HG02981 (cell line): ENCODE measurements at regions not wholly inside any gene's neighbourhood (a gene's known extent, or its start where the extent isn't known, plus 50 kb on each side); places are given as distances from the start of the nearest gene placed in this dataset.

Experiments
- ATAC-seq: cut with Tn5 transposase; IDR thresholded peaks from one replicate; pipeline ENCODE4 v1.9.1; 2021; ENCODE audit warnings: mild to moderate bottlenecking, moderate library complexity; ENCODE audit not compliant: unreplicated experiment

DNA sequence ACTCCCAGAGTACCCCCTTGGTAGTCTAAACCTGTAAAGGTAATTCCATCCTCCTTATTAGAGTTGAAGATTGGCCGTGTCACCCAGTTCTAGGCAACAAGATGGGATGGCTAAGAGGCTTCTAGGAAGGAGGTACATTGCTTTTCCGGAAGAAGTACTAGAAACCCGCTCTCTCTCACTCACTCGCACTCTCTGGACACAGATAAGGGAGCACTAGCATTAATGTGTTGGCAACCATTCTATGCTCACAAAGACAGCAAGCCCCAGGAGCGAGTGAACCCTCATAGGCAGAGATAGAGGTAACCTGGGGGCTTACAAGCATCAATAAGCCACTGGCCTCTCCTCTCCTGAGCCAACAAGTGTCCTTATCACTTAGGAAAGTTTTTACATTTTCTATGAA lies 503.2 kb upstream of the JARID2 start:
- no peak for ATAC-seq

DNA sequence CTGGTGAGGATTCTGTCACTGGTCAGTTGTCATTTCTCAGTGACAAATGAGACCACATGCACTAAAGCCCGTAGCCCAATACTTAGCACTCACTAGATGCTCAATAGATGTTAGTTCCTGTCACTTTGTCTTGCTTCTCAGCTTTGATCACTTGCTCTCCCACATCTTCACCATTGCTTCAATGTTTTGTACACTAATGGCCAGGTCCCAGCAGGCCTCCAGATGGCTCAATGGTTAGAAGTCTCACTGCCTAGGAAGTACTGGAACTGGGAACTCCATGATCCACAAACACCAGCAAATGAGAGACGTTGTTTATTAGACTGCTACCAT lies 502.8 kb upstream of the JARID2 start:
- ATAC-seq, result no peak

DNA sequence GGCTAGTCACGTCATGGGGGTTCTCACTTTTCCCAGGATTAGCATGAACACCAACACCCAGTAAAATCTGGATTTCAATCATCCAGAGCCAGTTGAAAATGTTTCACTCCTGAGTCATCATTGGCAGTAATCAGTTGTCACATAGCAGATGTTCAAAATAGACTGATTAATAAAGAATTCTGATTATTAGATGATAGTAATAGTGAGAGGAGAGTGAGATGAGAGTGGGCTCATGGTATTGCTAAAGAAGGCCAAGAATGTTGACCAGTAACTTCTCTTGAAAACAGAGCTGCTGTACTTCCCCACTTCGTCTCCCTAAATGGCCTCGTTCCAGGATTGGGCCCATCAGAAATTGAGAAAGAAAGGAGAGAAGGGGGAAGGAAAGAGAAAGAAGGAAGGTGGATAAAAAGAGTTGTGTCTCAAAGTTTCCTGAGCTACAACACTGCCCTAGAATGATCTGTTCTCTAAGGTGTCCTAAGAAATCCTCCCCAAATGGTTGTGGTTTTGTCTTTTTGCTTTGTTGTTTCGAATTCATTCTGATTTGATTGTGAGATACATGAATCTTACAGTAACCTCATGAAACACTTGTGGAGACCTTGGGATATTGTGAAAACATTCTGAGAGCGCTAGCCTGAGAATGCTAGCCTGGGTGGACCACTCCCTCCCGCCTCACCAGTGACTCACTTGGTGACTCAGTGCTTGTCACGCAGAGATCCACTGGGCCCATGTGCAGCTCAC lies 502.2 kb upstream of the JARID2 start:
- no peak for ATAC-seq

DNA sequence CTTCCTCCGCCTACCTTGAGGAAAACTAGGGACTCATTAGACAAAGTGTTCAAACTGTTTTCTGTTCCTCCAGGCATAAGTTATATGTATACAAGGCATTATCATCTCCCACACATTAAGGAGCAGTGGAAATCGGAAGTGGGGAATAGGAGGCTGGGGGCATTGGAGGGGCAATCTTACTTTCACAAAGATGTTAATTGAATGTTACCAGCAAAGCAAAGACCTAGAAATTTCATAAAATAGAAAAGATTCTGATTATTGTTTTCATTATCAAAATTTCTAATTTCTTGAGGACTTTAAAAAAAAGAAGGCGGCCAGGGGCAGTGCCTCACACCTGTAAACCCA lies 501.7 kb upstream of the JARID2 start:
- ATAC-seq, result no peak

DNA sequence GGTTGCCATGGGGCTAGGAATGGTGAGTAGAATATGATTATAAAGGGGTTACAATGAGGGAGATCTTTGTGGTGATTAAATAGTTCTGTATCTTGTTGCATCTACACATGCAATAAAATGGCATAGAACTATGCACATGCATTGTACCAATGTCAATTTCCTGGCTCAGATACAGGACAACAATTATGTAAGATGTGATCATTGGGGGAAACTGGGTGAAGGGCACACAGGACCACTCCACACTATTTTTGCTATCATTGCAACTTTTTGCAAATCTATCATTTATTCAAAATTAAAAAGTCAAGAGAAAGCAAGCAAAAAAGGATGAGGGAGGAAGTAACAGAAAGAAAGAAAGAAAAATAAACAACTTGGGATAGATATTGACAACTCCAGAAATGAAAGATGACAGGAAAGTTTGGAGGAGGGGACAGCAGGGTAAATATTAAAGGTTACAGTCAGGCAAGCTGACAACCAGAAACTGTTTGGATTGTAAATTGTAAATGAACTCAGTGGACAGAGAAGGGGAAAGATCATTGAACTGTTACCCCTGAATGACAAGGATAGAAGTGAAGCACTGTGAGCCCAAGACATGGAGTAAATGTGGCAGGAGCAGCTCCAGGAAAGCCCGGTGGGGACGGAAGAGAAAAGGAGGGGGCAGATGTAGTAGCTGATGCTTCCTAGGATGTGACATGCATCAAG lies 499.6 kb upstream of the JARID2 start:
- ATAC-seq, result no peak

DNA sequence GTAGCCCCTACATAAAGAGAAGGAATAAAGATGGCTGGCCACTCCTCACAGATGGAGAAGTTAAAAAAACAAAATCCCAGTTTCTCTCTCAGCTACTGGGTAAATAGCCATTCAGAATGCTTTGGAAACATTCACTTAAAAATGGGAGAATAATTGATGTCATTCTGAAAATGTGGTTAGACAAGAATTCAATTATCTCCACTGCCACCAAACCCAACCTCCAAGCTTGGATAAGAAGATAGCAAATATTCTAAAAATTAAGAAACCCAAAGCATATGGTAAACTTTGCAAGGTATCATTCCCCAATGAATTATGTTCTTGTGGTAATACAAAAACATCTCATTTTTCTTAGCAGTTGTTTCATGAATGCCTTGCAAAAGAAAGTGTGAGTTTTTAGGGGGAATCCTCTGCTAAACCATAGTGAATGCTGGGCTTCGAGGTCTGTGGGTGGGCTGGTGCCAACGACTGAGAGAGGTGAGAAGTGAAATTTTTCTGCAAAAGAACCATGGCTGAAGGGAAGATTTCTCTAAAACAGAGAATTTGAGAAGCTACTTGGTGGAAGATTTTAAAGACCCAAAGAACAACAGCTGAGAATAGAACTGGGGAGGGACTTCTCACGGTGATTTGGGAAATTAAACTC lies 497.9 kb upstream of the JARID2 start:
- no peak for ATAC-seq

DNA sequence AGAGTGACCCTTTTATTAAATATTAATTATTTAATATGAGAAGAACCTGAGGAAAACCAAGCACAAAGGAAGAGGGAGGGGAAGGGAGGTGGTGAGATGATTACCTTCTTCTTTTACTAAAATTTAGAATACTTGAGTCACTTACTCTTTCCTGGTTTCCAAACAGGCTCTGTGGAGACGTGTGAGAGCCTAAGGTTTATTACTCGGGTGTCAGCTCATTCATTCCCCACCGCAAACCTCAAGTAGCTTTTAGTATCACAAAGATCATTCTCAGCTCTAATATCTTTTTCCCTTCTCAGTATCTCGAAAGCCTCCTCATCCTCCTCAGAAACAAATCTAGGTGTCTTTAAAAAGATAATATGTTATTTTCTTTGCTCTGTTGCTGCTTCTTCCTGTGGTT lies 497.2 kb upstream of the JARID2 start:
- no peak for ATAC-seq

DNA sequence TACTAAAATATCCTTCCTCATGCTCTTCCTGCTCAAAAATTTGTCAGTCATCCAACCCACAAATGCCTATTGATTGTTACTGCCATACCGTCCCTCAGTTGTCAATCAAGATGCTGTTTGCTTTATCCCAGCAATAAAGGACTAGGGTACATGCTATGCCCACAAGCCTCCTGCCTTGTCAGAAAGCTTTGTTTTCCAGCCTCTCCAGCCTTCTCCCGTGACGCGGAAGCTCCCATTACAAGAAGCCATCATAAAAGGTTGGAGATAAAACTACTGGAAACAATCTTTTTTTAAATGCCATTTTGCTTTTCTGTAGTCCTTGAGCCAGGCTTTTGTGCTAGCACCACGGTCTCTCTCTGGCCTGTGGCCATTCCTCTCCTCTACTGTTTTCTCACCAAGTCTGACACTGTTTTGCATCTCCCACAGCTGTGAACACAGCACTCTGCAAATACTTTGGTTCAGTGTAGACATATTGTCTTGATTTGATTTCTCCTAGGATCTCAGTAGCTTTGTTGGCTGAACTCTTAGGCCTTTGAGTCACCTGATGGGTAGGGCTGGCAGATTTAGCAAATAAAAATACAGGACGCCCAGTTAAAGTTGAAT lies 495.7 kb upstream of the JARID2 start:
- no peak for ATAC-seq

DNA sequence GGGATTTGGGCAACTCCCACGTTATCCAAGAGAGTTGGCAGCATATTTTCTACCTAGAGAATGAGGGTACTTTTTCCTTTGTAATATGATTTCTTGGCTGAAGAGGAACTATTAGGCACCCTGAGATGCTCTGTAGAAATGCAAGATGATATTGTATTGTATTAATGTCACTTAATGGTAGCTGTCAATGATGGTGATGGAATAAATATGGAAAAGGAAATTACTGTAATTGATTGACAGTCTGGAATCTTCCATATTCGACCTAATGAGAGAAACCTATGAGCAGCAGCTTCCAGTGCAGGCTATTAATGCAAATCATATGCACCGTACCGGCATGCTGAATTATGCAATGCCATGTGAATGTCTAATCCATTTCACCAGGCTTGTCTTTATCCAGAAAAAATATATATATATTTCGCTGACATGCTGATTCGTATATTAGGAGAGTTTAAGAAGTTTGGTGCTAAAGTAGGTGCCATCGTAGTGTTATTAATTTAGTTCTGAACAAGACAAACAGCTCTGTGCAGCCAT lies 494.2 kb upstream of the JARID2 start:
- no peak for ATAC-seq

DNA sequence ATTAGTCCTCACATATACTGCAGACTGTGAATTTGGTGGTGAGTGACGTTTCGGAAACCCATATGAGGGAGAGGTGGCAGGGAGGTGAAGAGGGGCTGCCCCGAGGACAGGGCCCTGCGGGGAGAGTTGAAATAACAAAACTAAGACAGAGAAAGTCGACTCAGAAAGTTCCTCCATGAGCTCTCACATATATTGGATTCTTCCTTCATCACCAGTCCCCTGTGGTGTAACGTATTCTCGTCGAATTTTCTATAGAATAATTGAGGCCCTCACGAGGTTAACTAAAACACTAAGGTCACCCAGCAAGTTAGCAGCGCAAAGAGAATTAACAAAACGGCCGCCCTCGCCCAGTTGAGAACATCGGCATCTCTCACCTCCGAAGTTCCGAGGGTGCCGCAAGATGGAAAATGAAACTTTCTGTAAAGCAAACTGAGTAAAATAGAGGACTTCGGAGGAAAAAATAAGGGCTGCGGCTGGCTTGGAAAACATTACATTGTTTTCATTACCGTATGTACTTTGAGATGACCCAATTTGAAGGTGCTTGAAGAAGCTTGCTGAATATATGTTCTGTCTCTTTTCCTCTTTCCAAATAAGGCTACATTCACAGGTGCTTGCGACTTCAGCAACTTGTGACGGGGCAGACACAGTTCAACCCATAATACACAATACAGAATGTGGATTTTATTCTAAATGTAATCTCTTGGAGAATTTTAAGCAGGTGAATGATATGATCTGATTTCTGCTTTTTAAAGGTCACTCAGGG lies 490.9 kb upstream of the JARID2 start:
- ATAC-seq, result no peak

DNA sequence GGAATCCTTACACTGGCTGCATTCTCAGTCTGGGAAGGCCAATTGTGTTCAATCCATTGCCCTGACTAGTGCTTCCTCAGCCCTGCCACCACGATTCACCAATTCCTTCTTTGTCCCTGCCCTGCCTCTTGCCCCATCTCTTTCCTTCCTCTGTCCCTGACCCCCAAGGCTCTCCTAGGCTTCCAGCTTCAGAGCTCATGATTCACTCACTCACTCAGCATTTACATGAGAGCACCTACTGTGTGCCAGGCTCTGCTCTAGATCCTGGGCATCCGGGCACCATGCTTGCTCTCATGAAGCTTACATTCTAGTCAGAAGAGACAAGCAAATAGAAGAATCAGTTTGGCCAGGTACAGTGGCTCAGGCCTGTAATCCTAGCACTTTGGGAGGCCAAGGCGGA lies 489.5 kb upstream of the JARID2 start:
- no peak for ATAC-seq

DNA sequence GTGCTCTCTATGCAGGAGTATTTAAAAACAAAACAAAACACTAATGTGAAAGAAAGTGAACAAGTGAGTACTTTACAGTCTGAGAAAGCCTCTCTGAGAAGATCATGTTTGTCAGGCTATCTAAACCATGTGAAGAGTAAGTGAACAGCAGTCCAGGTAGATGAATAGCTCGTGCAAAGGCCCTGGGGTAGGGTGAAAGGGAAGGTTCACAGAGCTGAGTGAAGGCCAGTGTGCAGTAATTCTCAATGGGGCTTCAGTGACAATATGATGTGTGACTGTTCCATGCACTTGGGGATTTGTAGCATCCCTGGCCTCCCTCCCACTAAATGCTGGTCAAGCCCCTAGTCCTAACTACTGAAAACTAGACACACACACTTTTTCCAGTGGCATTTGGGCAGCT lies 488.9 kb upstream of the JARID2 start:
- no peak for ATAC-seq

DNA sequence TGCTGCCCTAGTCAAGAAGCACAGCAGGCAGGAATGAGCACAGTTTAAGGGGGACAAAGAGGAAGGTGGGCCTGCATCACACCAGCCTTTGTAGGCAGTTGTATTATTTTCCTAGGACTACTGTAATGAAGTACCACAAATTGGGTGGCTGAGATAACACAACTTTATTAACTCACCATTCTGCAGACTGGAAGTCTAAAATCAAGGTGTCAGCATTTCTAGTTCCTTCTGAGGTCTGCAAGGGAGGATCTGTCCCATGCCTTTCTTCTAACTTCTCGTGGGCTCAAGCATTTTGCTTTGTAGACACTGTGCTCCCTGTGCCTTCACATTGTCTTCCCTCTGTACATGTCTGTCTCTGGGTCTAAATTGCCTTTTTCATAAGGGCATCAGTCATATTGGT lies 488.5 kb upstream of the JARID2 start:
- no peak for ATAC-seq

DNA sequence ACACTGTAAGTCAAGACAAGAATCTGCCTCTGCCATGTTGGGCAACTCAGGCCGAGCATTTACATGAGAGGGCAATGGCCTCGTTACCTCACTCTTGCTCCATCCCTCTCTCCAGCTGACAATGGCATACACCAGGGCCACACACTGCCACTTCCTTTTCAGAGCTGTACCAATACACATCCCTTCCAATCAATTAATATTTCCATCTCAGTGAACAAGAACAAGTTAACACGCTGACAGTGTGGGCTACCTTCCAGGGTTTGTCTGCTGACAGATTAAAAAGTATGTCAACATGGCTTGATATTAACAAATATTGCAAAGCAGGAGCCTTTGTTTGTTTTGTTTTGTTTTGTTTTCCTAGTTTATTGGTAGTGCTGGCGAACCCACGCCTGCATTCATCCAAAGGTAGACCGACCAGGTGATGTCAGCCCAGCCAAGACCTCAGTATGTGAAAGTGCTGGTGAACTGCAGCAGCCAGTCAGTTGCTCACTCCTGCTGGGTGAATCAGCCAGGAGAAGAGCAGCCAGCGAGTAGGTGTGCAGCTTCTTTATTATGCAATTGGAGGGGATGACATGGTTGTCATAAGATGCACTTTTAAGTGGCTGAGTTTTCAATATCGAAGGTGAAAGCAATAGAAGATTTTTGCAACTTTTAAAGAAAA lies 487.3 kb upstream of the JARID2 start:
- no peak for ATAC-seq

DNA sequence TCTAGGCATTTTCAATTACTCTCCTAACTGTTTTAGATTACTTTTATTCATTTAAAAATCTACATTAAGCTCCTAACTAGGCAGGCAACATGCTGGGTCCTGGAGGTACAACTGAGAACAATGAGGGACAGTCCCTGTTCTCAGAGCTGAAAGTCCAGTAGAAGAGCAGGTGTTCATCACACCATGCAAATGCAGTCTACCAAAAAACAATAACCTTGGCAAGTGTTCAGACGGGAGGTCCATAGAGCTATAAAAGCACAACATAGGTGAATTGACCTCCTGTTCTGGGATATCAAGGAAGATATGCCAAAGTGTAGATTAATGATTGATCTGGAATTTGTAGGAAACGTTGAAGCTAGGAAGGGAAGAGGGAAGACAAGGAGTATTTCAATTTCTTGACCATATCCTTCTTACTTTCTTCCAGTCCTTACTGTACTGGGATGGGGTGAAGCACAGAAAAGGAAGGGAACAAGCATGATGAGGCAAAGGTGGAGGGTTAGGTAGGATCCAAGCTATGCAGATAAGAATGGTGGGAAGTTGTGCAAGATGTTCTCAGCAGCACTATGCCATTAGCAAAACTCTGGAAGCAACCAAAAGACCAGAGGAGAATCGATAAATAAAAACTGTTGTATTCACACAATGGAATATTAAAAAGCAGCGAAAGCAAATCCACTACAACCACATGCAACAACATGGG lies 485.7 kb upstream of the JARID2 start:
- no peak for ATAC-seq

DNA sequence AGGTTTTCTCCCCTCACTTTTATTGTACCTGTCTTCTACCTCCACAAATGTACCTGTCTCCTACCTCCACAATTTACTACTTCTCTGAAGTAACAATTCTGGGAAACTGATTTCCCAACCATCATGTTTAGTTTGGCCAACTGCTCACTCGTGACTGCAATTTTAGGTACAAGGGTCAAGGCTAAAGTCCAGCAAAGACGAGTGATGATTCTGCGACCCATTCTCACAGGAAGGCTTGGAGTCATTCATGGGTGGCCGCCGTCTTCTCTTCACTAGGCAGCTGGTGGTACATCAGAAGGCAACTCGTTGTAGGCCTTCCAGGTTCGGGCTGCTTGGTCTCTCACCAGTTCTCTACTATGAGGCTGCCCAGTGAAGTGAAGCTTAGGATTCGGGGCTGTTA lies 483.8 kb upstream of the JARID2 start:
- no peak for ATAC-seq

DNA sequence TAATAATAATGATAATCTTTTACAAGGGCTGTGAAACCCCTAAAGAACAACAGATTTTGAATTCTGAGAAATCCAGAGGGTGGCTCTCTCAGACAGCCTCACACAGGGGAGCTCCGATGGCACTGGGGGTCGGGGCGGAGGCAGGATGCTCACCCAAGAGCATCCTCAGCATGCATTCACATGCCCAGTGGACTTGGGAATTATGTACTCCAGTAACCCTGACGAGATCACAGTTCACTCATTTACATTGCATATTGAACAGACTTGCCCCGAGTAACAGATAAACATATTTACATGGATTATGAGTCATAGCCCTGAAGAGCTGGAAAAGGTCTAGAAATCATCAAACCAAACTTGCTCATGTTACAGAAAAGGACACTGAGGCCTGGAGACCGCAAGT lies 482.7 kb upstream of the JARID2 start:
- no peak for ATAC-seq

DNA sequence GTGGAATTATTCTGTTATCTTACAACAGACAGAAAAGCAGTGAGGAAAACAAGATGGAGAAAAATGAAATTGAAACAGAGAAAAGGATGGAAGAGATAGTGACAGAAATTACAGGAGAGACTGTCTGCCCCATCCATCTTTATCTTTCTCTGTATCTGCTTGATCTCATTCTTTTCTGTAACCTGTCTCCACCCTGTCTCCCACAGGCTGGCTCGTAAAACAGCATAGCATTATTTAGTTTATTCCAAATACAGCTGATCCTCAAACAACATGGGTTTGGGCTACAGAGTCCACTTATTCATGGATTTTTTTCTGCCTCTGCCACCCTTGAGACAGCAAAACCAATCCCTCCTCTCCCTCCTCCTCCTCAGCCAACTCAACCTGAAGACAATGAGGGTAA lies 482.3 kb upstream of the JARID2 start:
- no peak for ATAC-seq

DNA sequence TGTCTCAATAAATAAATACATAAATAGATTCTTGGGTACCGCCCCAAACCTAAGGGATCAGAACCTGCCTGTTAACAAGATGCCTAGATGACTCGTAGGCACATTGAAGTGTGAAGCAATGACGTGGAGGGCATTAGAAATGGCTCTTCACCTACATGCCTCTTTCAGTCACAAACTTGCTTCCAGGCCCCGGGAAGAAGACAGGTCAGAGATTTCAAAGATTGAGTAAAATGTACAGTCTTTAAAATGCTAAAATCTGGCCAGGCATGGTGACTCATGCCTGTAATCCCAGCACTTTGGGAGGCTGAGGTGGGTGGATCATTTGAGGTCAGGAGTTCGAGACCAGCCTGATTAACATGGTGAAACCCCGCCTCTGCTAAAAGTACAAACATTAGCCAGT lies 480.8 kb upstream of the JARID2 start:
- ATAC-seq, result no peak
